Neural cell (in vitro differentiated cells): ENCODE measurements at regions not wholly inside any gene's neighbourhood (a gene's known extent, or its start where the extent isn't known, plus 50 kb on each side); places are given as distances from the start of the nearest gene placed in this dataset.

Experiments
- H2AFZ ChIP-seq: fragments of 200-600, 300-800 bp; sonication (generic), shearing (Covaris generic); 2 replicates; pipeline ENCODE4 v1.6.0; 2014; ENCODE audit warnings: low read depth, mild to moderate bottlenecking, antibody characterized with exemption, low read length, moderate library complexity
- H3F3A ChIP-seq: fragments of 200-600 bp; shearing (Covaris generic); 2 replicates; pipeline ENCODE4 v1.6.1; 2016; ENCODE audit warnings: mild to moderate bottlenecking, moderate library complexity, mixed read lengths, antibody characterized with exemption, low read length; ENCODE audit not compliant: insufficient read depth, poor library complexity, severe bottlenecking
- H3K27ac ChIP-seq: fragments of 200-600, 300-800 bp; sonication (generic), shearing (Covaris generic); 2 replicates; pipeline ENCODE4 v1.5.1; 2014; ENCODE audit warnings: mild to moderate bottlenecking, low read length, moderate library complexity
- H3K27me3 ChIP-seq: fragments of 300-800, 200-600 bp; sonication (generic), shearing (Covaris generic); 2 replicates; pipeline ENCODE4 v1.6.0; 2014; ENCODE audit warnings: mild to moderate bottlenecking, low read depth, low read length, moderate library complexity; ENCODE audit not compliant: insufficient read depth
- H3K36me3 ChIP-seq: fragments of 300-800, 200-600 bp; sonication (generic), shearing (Covaris generic); 2 replicates; pipeline ENCODE4 v1.5.1; 2014; ENCODE audit warnings: mild to moderate bottlenecking, antibody characterized with exemption, low read length, moderate library complexity; ENCODE audit not compliant: insufficient read depth
- H3K4me2 ChIP-seq: fragments of 300-800, 200-600 bp; sonication (generic), shearing (Covaris generic); 2 replicates; pipeline ENCODE4 v1.6.0; 2014; ENCODE audit warnings: mild to moderate bottlenecking, low read length
- H3K4me3 ChIP-seq: fragments of 300-800, 200-600 bp; sonication (generic), shearing (Covaris generic); 2 replicates; pipeline ENCODE4 v1.5.1; 2014; ENCODE audit warnings: mild to moderate bottlenecking, low read length, moderate library complexity
- H3K79me2 ChIP-seq: fragments of 200-600 bp; shearing (Covaris generic); replicated peaks from 2 replicates; pipeline ENCODE4 v1.6.0; 2014; ENCODE audit warnings: mild to moderate bottlenecking, low read length, moderate library complexity; ENCODE audit not compliant: insufficient read depth
- H3K9ac ChIP-seq: fragments of 300-800, 200-600 bp; sonication (generic), shearing (Covaris generic); 2 replicates; pipeline ENCODE4 v1.6.1; 2016; ENCODE audit warnings: mild to moderate bottlenecking, low read length, mixed read lengths
- H3K9me2 ChIP-seq: fragments of 200-600 bp; shearing (Covaris generic); 2 replicates; pipeline ENCODE4 v1.6.1; 2016; ENCODE audit warnings: mild to moderate bottlenecking, low read length, mixed read lengths; ENCODE audit not compliant: insufficient read depth
- H3K9me3 ChIP-seq: fragments of 200-600, 300-800 bp; sonication (generic), shearing (Covaris generic); 2 replicates; pipeline ENCODE4 v1.6.1; 2016; ENCODE audit warnings: mild to moderate bottlenecking, mixed run types, low read length, moderate library complexity, mixed read lengths
- H4K20me1 ChIP-seq: fragments of 200-600 bp; shearing (Covaris generic); 2 replicates; pipeline ENCODE4 v1.6.1; 2016; ENCODE audit warnings: mild to moderate bottlenecking, mixed run types; ENCODE audit not compliant: insufficient read depth
- CTCF ChIP-seq: fragments of 450-650 bp; IDR thresholded peaks from 2 replicates; pipeline ENCODE4 v1.5.1; 2014; ENCODE audit warnings: antibody characterized with exemption, mild to moderate bottlenecking, moderate library complexity; ENCODE audit not compliant: poor library complexity, severe bottlenecking
- EP300 ChIP-seq: fragments of 450-650 bp; conservative IDR thresholded peaks from 2 replicates; pipeline ENCODE4 v1.6.1; 2014; ENCODE audit warnings: antibody characterized with exemption, mild to moderate bottlenecking, moderate library complexity; ENCODE audit not compliant: poor library complexity, severe bottlenecking
- EZH2 ChIP-seq: fragments of 200-600, 300-800 bp; shearing (Covaris generic), sonication (generic); IDR thresholded peaks from 2 replicates; pipeline ENCODE4 v1.6.1; 2014; ENCODE audit warnings: antibody characterized with exemption, low read length, borderline replicate concordance, mild to moderate bottlenecking; ENCODE audit not compliant: insufficient read depth, poor library complexity, severe bottlenecking
- MXI1 ChIP-seq: fragments of 450-650 bp; conservative IDR thresholded peaks from 2 replicates; pipeline ENCODE4 v1.6.1; 2014; ENCODE audit warnings: antibody characterized with exemption, mild to moderate bottlenecking; ENCODE audit not compliant: poor library complexity, severe bottlenecking
- POLR2AphosphoS5 ChIP-seq: IDR thresholded peaks from 2 replicates; pipeline ENCODE4 v1.6.1; 2012
- RAD21 ChIP-seq: fragments of 450-650 bp; conservative IDR thresholded peaks from 2 replicates; pipeline ENCODE4 v1.6.1; 2014; ENCODE audit warnings: antibody characterized with exemption, mild to moderate bottlenecking, moderate library complexity
- REST ChIP-seq: IDR thresholded peaks from 2 replicates; pipeline ENCODE4 v1.6.1; 2012; ENCODE audit warnings: borderline replicate concordance
- SMC3 ChIP-seq: fragments of 450-650 bp; conservative IDR thresholded peaks from 2 replicates; pipeline ENCODE4 v1.6.1; 2014; ENCODE audit warnings: antibody characterized with exemption, mild to moderate bottlenecking, moderate library complexity; ENCODE audit not compliant: poor library complexity
- TAF1 ChIP-seq: IDR thresholded peaks from 2 replicates; pipeline ENCODE4 v1.6.1; 2012; ENCODE audit warnings: low read depth

GRCh38 chr18:7329016-7329415, 98.1 kb downstream of the LRRC30 start:
- no peak for TF ChIP-seq EP300
- no peak for TF ChIP-seq POLR2AphosphoS5
- no peak for TF ChIP-seq SMC3
- no peak for TF ChIP-seq CTCF
- TF ChIP-seq EZH2: no peak
- no peak for TF ChIP-seq RAD21
- no peak for TF ChIP-seq REST
- no peak for TF ChIP-seq MXI1
- TF ChIP-seq TAF1: no peak
- no peaks in the 10 kb centered on the region for H3K27me3 ChIP-seq
- H3K9me2 ChIP-seq: no peaks in the 10 kb centered on the region
- no peaks in the 10 kb centered on the region for H3K79me2 ChIP-seq
- no peak overlapping the region for H3K9ac ChIP-seq
- H3K36me3 ChIP-seq: no peaks in the 10 kb centered on the region
- H3K4me2 ChIP-seq: no peak overlapping the region
- no peak overlapping the region for H3K27ac ChIP-seq
- H2AFZ ChIP-seq: no peak overlapping the region
- no peaks in the 10 kb centered on the region for H3K9me3 ChIP-seq
- H4K20me1 ChIP-seq: no peaks in the 10 kb centered on the region
- H3F3A ChIP-seq: no peaks in the 10 kb centered on the region
- H3K4me3 ChIP-seq: no peak overlapping the region

DNA sequence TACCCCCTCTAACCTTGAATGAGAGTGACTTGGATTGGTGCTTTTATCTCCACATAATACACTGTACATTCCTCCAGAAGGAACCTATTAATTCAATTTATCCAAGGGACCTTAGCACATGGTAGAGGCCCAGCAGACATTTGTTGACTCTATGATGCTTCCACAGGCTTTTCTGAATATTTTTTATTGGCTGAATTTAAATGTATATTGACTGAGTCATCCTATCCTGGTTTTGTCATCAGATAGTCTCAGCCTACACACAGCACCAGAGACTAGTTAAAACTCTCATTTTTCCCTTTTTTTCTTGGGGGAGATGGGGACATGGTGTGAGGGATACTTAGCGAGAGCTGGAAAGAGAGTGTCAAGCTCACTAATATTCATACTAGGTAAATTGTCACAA, 101.6 kb downstream of the LRRC30 start:
- Histone ChIP-seq H3K4me2 (no peak overlapping the region), H3K27ac (no peak overlapping the region), H3K27me3 (no peaks in the 10 kb centered on the region), H4K20me1 (no peaks in the 10 kb centered on the region), H3K9me3 (no peaks in the 10 kb centered on the region), H3K4me3 (no peak overlapping the region), H3K79me2 (no peaks in the 10 kb centered on the region), H2AFZ (no peak overlapping the region), H3F3A (no peaks in the 10 kb centered on the region), H3K9me2 (no peaks in the 10 kb centered on the region), H3K9ac (no peak overlapping the region), H3K36me3 (no peaks in the 10 kb centered on the region)
- TF ChIP-seq TAF1: no peak
- TF ChIP-seq POLR2AphosphoS5: no peak
- TF ChIP-seq RAD21: no peak
- TF ChIP-seq CTCF: no peak
- no peak for TF ChIP-seq REST
- no peak for TF ChIP-seq EZH2
- TF ChIP-seq SMC3: no peak
- TF ChIP-seq EP300: no peak
- TF ChIP-seq MXI1: no peak
